Chondrocyte (in vitro differentiated cells): ENCODE measurements at regions not wholly inside any gene's neighbourhood (a gene's known extent, or its start where the extent isn't known, plus 50 kb on each side); places are given as distances from the start of the nearest gene placed in this dataset.

Source experiments
- DNase-seq: peaks from one replicate; pipeline ENCODE4 v3.0.0; 2021; ENCODE audit warnings: mixed read lengths, low spot score
- H3K27ac Mint-ChIP-seq: one replicate; pipeline ENCODE4 v1.8.0; 2021; ENCODE audit warnings: mild to moderate bottlenecking, moderate library complexity, mixed read lengths; ENCODE audit not compliant: unreplicated experiment
- H3K27me3 Mint-ChIP-seq: 2 replicates; pipeline ENCODE4 v1.8.0; 2021; ENCODE audit warnings: low read depth, mixed read lengths
- H3K36me3 Mint-ChIP-seq: 2 replicates; pipeline ENCODE4 v1.8.0; 2021; ENCODE audit warnings: low read depth, mixed read lengths
- H3K4me1 Mint-ChIP-seq: 2 replicates; pipeline ENCODE4 v1.8.0; 2021; ENCODE audit warnings: low read depth, mild to moderate bottlenecking, mixed read lengths
- H3K4me3 Mint-ChIP-seq: one replicate; pipeline ENCODE4 v1.8.0; 2021; ENCODE audit warnings: mild to moderate bottlenecking, moderate library complexity, mixed read lengths; ENCODE audit not compliant: unreplicated experiment
- H3K9me3 Mint-ChIP-seq: 2 replicates; pipeline ENCODE4 v1.8.0; 2021; ENCODE audit warnings: low read depth, mixed read lengths
- TF ChIP-seq, protein P1 (sequence below): fragments of 200-600 bp; sonication (generic); IDR thresholded peaks from 2 replicates; pipeline ENCODE4 v1.5.0; 2021; ENCODE audit warnings: antibody characterized with exemption, mild to moderate bottlenecking, moderate library complexity

DNA sequence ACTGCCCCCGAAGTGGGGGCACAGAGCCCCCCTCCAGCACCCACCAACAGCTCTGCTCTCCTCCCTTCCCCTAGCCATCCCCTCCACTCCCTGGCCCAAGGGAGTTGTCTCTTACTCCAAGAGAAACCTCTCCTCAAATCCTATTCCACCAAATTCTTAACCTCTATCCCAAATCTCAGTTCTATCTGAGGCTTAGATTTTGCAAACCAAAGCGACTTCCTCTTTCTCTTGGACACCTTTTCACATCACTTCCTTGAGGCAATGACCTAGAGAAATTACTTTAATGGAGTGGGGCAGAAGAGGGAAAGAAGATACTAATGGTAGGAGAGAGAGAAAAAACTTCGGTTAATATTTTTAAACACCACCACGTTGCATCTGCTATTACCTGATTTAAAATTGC, 167.2 kb downstream of the SS18 start:
- Mint-ChIP-seq H3K9me3 (no peaks in the 10 kb centered on the region), H3K4me1 (no peaks in the 10 kb centered on the region), H3K27ac (no peak overlapping the region), H3K27me3 (peaks cover 3% of the 10 kb centered on the region), H3K4me3 (no peak overlapping the region), H3K36me3 (no peaks in the 10 kb centered on the region)
- no peak for DNase-seq
- TF ChIP-seq, protein P1, sequence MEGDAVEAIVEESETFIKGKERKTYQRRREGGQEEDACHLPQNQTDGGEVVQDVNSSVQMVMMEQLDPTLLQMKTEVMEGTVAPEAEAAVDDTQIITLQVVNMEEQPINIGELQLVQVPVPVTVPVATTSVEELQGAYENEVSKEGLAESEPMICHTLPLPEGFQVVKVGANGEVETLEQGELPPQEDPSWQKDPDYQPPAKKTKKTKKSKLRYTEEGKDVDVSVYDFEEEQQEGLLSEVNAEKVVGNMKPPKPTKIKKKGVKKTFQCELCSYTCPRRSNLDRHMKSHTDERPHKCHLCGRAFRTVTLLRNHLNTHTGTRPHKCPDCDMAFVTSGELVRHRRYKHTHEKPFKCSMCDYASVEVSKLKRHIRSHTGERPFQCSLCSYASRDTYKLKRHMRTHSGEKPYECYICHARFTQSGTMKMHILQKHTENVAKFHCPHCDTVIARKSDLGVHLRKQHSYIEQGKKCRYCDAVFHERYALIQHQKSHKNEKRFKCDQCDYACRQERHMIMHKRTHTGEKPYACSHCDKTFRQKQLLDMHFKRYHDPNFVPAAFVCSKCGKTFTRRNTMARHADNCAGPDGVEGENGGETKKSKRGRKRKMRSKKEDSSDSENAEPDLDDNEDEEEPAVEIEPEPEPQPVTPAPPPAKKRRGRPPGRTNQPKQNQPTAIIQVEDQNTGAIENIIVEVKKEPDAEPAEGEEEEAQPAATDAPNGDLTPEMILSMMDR = no peak

DNA sequence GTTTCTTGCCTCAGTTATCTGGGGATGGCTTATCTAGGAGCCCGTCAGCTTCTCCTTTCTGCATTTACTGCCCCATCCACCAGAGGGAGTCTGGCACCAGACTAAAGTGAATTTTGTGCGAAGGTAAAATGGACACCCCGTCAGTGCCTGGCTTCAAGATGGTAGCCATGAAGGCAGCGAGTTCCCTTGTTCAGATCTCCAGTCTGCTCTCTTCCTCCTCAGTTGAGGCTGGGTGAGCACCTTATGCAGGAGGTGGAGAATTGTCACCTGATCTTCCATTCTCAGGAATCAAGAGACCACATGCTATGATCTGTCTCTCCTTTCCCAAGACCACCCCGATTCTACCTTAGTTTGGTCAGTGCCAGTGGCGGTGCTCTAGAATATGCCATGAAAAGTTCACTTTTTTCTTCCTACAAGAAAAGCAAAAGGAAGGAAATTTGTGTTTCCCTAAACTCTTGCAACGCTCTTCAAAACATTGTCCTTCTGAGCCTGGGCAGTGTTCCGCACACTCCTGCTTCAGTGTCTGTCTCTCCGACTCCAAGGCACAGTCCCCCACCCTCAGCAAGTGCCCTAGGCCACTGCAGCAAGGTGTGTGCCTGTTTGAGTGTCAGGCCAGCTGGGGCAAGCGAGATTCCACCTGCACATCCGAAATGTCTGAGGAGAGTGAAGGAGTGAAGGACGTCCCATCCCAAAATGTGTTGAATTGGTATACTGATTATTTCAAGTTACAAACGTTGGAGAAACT, 168.6 kb downstream of the SS18 start:
- Mint-ChIP-seq H3K27me3 (peaks cover 5% of the 10 kb centered on the region), H3K4me3 (no peak overlapping the region), H3K27ac (no peak overlapping the region), H3K4me1 (no peaks in the 10 kb centered on the region), H3K9me3 (no peaks in the 10 kb centered on the region), H3K36me3 (no peaks in the 10 kb centered on the region)
- TF ChIP-seq, protein P1 = peak; percentile 74
- DNase-seq = no peak

DNA sequence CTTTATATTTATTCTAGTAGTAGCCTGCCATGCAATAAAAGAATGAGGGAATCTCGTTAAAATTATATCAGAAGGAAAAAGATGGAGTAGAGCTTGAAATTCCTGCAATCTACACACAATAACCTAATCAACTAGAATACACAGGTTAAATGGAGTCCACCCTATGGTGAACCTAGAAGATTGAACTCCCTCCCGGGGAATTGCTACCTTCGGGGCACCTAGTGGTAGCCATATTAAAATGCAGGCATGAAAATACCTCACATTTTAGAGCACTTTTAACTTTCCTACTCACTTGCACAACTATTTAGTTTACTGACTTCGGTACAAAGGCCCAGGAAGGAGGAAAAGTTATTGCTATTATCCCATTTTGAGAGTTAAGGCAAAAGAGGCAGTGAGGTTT, 174.5 kb downstream of the SS18 start:
- H3K27me3 Mint-ChIP-seq = peaks cover 5% of the 10 kb centered on the region
- no peaks in the 10 kb centered on the region for H3K4me1 Mint-ChIP-seq
- DNase-seq = no peak
- H3K27ac Mint-ChIP-seq = no peak overlapping the region
- no peaks in the 10 kb centered on the region for H3K9me3 Mint-ChIP-seq
- TF ChIP-seq, protein P1 = peak; percentile 29
- H3K4me3 Mint-ChIP-seq = no peak overlapping the region
- H3K36me3 Mint-ChIP-seq = no peaks in the 10 kb centered on the region

DNA sequence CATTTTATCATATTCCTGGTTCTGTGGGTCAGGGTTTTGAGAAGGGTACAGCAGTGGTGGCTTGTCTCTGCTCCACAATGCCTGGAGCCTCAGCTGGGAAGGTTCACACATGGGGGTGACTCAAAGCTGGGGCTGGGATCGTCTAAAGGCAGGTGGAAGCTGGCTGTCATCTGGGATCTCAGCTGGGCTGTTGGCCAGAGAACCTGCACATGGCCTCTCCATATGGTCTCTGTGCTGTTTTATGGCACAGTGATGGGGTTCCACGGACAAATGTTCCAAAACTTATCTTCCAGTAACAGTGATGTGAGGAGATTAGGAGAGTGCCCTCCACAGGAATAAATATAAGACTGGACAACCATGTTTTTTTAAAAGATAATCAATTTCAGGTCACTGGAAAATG, 191.4 kb downstream of the SS18 start:
- Mint-ChIP-seq H3K4me3 (no peak overlapping the region), H3K9me3 (peaks cover 8% of the 10 kb centered on the region), H3K27me3 (no peaks in the 10 kb centered on the region), H3K27ac (no peak overlapping the region), H3K4me1 (peaks cover 4% of the 10 kb centered on the region), H3K36me3 (peaks cover 1% of the 10 kb centered on the region)
- DNase-seq = no peak
- TF ChIP-seq, protein P1 = no peak

DNA sequence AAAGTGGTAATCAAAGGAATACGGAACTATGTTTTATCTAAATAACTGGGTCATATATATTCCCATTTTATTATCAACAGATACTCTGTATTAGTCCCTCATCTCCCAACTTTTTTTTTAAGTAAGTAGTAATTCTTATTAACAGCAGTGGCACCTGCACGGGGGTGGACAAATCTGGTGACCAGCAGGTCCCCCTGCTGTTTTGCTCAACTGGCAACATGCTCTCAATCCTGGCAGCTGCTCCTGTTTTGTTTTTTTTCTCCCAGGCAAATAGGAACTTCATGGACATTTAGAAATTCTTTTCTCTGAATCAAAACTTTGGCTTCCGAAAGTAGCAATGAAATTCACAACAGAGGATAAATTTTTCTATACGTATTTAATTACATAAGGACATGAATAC, 193.5 kb downstream of the SS18 start:
- H3K4me1 Mint-ChIP-seq = peaks cover 4% of the 10 kb centered on the region
- no peak overlapping the region for H3K4me3 Mint-ChIP-seq
- peaks cover 6% of the 10 kb centered on the region for H3K9me3 Mint-ChIP-seq
- H3K27me3 Mint-ChIP-seq = no peaks in the 10 kb centered on the region
- peaks cover under 1% of the 10 kb centered on the region for H3K36me3 Mint-ChIP-seq
- TF ChIP-seq, protein P1 = no peak
- no peak overlapping the region for H3K27ac Mint-ChIP-seq
- DNase-seq = no peak
